ENCODE measurements at regions not wholly inside any gene's neighbourhood (a gene's known extent, or its start where the extent isn't known, plus 50 kb on each side); places are given as distances from the start of the nearest gene placed in this dataset.

DNA sequence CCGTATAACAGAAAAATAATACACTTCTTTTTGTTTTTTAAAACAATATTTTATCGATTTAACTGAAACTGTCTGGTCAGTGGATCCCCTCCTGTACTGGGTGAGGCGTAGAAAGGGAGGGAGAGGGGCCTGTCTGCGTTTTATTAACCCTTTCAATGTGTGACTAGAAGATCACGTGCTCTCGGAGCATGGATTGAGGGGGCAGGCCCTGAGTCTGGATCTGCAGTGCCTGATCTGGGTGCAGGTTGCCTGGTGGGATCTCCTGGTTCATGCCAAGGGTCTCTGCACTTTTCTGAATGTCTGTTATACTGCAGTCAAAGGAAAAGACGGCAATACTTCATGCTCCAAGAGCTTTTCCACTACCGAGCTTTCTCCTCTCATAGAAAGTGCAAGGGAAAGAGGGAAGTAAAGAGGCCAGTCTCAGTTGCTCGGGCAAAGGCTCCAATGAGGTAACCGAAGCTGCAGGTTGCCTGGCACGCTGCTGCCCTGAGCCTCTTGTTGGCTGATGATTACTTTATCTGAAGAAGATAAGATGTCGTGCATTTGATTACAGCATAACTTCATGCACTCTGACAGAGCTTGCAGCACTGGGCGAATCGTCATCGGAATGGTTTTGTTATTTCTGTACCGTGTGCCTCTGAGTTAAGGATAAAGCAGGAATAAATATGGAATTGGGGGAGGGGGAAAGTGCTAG is 167.5 kb upstream of the PMEPA1 start:
- DNase-seq: no peak

DNA sequence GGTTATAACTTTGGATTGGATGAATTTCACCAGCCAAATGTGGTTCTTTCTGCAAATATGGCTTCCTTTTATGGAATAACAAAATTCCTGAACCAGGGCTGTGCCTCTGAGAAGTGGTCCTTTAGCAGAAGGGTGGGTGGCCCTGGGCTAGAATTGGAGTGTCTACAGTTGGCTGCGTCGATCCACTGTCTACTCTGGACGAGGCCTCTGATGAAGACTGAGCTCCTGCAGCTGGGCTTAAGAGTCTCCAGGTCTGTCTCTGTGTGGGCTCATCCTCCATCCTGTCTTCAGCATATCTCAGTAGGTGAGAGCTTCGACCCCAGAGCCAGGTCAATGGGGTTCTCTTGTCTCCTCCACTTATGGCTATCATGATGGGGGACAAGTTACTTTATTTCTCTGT is 166.3 kb upstream of the PMEPA1 start:
- DNase-seq: no peak

DNA sequence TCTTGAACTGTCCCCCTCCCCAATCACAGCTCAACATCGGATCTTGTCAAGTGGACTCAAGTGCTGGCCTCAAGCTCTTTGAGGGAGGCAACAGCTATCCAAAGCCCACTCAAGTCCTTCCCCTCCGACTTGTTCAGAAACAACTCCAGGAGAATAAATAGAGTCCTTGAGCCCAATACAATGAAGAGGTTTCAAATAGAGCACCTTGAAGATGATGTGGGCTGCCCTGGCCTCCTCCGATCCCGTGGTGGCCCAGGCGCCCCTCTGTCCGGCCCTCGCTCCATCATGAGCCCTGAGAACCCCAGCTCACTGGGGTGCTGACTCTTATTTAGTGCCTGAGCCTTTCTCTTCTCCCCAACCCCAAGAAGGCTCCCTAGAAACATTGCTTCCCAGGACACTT is 164.3 kb upstream of the PMEPA1 start:
- DNase-seq: no peak

DNA sequence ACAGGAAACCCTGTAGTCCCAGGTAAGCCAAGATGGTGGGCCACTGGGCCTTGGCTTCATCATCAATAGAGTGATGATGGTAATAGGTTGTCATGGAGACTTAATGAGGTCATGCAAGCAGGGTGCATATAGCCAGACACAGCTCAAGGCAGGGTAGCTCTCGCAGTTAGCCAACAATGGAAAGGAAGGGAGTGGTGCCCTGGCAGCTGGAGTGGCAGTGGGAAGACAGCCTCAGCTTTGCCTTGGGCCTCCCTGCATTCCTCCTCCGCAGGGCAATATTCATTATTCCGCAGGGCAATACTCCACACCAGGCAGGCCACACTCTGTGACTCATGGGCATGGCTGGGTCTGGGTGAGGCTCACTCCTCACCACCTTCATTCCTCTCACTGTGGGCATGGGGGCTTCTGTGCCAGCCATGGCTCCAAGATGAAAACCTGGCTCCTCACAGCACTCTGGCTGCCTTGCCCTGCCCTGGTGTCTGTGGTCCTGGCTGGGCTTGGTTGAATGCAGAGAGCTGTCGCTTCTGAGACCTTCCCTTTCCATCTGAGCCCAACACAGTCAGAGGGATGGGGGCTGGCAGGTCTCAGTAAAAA is 163.1 kb upstream of the PMEPA1 start:
- no peak for DNase-seq

DNA sequence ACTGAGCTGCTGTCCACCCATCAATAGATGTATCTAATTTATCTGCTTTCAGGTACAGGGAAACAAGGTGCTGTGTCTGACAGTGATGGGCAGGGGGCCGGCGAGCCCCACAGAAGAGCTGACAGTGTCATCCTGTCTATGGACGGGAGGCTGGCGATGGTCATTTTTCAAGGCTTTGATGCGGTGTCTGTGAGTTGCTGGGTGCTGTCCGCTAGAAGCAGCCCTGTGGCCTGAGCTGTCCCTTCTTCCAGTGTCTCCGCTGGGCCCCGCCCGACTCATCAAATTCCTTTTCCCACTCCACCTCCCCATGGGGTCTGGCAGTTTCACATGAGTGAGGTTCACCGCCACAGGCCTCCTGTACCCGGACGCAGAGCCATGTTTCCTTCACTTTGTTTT is 161.4 kb upstream of the PMEPA1 start:
- DNase-seq: no peak

DNA sequence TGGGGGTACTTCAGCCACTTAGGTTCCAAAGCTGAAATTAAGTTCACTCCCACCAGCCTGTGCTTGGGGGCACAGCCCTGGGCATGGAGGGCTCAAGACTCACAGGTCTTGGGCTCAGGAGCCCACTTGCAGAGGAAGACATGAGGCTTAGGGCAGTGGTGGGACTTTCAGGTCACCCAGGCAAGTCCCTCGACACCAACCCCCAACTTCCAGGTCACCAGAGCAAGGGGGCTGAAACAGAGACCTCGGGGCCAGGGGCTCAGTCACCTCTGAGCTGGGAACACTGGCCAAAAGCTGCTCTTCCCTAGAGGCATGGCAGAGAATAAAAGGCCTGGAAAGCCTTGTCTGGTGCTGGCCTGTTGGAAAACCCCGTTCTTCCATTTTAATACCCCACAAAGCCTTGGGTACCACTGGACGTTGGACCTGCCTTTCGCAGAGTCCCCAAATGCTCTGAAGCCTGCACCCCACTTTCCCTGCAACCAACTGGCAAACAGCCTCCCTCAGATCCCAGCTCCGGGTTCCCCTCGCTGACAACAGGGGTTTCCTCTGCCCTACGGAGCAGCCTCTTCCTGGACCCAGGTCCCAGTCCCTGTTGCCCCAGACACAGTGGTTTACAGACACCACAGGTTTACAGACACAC is 160.9 kb upstream of the PMEPA1 start:
- no peak for DNase-seq

DNA sequence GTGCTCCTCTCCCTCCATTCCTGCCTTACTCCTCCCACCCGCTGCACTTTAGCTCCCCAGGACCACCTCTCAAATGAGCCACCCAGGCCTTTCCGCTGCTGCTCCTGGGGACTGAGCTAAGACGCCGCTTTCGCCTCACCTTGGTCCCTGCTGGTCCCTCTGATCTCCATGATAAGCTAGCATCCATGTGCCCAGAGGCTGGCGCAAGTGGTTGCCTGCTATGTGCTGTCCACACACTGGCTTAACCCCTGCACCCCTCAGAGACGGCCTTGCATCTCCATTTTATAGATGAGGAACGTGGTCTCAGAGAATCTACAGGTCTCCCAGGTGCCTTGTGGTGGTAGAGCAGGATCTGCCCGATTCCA is 160.1 kb upstream of the PMEPA1 start:
- DNase-seq: no peak

DNA sequence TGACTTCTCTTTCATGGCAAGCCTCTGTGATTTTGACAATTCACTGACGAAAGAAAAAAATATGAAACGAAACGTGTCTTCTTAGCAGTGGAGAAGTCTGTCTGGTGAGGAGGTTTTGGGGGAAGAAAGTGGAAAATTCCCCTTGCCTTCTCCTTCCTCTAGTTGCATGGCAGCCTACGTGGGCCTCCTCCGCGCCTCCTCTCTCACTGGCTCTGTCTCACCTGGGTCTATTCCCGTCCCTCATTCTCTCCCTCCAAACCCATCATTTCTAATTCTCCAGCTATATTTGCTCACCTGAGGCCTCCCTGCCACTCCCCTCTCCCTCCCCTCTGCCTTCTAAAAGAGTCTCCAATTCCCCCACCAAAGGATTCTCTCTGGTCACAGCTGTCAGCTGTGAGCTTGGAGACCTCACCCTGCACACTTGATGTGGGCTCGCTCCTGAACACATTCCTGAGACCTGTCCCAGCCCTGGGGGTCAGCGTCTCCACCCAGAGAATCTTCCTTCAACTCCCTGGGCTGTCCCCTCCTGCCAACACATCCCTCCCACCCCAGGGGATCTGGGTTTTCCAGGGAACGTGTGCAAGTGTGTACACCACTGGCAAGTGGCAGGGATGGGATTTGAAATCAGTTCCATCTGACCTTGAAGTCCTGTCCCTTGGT is 159.6 kb upstream of the PMEPA1 start:
- DNase-seq: no peak

DNA sequence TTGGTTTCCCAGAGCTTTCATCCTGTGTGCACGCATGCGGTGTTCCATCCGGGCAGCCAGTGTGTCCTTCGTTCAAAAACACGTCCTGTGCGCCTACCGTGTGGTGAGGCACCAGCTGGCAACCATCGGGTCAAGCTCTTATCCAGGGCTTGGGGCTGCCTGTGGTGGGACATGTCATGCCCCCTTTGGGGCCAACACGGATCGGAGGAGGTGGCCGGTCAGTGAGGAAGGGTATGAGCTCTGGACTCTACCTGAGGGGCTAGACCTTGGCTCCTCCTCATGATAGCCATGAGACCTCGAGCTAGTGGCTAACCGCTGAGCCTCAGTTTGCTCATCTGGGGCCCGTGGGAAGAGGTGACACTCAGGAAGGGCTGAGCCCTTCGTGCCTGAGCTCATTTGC is 158.5 kb upstream of the PMEPA1 start:
- no peak for DNase-seq

DNA sequence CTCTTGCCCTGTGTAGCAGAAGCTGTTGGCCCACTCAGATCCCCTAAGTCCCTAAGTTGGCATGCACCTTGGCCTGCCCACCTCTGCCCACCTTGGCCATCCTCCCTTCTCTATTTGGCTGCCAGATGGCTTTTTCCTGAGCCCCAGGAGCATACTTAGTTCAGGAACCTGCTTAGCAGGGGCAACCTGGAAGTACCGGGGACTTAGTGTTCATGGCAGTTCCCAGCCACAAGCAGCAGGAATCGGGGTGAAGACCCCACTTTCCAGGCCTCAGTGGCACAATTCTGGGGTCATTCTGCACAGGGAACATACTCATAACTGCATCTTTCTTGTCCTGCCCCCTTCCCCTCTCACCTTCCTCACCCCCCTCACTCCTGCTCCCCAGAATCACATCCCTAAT is 158.0 kb upstream of the PMEPA1 start:
- no peak for DNase-seq

DNA sequence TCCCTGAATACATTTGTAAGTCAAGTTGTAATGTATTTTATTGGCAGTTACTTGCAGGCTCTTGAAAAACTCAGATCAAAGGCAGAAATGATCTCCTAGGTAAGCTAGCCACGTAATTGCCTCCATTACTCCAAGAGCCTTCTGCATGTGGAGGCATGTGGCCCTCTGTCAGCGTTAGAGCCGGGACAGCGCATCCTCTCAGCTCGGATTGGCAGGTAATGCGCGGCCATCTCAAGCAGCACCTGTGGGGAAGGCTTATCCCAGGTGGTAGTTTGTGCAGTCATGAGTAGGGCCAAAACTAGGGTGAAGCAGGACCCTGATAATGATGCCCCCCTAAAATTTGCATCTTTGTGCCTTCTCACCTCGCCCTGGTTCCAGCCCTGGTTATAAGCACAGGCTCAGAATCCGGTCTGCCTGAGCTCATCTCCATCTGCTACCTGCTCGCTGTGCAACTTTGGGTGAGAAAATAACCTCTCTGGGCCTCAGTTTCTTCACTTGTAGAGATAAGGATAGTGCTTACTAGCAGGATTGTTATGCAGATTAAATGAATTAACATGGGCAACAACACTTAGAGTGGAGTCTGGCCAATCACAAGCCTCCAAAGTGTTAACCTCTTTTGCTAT is 157.5 kb upstream of the PMEPA1 start:
- no peak for DNase-seq

DNA sequence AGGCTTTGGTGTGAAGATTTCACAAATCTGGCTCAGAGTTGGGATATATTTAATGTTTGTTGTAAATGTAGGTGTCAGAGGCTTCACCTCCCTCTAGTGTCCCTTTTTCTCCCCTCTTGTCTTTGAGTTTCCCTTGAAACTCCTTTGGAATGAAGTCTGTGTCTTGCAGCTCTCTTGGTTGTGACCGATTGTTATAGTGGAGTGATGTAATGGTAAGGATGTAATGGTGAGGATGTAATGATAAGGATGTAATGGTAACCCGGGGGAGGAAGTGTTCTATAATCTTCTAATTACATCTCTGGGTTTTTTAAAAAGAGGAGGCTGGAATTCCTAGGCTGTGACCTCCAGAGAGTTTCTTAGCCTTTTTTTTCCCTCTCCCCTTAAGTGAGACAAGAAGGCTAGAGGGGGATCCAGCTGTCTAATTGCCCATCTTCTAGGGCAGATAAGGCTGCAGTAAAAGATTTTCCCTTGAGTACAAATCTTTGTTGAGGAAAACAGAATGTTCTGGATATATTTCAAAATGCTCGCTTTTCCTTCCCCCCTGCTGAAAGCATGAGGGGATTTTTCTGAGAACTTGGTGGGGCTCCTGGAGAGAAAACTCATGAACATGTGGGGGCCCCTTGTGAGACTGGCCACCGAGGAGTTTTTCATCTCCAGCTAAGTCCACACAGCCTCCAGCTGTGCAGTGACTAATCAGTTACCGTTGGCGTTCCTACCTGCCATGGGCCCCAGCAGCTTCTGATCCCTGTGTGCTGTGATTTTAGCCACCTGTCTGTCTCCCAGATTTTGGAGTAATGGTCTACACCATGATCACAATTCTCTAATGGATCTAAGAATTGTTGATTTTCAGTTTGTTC is 156.7 kb upstream of the PMEPA1 start:
- no peak for DNase-seq

DNA sequence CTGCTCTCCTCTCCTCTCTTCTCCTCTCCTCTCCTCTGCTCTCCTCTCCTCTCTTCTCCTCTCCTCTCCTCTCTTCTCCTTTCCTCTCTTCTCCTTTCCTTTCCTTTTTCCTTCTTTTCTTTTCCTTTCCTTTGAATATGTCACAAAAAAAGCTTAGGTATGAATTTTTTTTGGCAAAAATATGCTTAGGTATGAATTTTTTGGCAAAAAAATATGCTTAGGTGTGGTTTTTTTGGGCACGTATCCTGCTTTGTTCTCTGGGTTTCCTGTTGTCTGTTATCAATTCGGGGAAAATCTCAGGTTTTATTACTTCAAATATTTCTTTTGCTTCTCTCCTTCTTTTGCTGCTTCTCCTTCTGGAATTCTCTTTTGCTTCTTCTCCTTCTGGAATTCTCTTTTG is 155.5 kb upstream of the PMEPA1 start:
- DNase-seq: no peak

DNA sequence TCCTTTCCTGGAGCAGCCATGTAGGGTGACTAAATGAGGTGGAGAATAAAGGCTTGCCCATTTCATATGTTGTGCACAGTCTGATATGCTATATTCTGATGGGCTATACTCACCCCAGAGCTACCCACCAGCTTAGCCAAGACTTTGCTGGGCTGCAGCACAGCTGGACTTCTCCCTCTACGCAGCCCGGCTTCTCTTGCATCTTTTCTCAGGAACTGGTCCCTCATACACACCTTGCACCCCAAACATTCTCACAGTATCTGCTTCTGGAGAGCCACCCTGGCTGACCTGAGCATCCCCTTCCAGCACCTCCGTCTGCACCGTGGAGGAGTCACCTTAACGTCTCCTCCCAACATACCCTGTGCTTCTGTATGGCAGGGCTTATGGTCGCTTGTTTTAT is 150.8 kb upstream of the PMEPA1 start:
- no peak for DNase-seq

DNA sequence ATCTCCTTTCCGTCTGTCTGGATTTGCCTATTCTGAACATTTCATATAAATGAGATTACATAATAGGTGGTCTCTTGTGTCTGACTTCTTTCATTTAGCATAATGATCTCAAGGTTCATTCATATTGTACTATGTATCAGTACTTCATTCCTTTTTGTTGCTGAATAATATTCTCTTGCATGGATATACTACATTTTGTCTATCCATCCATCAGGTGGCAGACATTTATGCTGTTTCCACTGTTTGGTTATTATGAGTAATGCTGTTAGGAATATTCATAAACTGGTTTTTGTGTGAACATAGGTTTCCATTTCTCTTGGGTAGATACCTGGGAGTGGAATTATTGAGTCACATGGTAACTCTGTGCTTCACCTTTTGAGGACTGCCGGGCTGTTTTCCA is 148.2 kb upstream of the PMEPA1 start:
- no peak for DNase-seq

DNA sequence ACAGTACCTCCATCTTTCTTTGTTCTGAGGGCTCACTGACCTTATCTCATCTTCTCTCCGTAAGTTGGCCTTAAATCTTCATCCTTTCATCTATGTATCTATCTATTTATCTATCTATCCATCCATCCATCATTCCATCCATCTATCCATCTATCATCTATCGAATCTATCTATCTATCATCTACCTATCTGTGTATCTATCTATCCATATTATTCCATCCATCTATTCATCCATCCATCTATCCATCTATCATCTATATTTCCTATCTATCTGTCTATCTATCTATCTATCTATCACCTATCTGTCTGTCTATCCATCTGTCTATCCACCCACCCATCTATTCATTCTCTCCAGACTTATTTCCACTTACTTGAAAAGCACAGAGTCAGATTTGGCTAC is 147.3 kb upstream of the PMEPA1 start:
- DNase-seq: no peak

DNA sequence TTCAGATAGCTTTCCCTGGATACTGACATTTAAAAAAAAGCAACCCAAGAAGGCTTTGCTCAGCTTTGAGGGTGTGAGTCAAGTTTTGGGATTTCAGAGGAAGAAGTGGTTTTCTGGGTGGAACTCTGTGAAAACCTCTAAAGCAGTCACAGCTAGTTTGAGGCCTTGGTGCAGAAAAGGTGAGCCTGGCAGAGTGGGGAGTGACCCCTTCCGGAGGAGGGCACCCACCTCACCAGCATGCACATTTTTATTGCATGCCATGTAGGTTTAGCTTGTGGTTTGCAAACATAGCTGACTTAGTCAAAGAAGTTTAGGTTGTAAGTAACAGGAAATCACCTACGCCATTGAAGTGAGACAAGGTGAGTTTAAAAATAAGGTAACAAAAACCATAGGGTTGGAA is 146.8 kb upstream of the PMEPA1 start:
- DNase-seq: no peak

DNA sequence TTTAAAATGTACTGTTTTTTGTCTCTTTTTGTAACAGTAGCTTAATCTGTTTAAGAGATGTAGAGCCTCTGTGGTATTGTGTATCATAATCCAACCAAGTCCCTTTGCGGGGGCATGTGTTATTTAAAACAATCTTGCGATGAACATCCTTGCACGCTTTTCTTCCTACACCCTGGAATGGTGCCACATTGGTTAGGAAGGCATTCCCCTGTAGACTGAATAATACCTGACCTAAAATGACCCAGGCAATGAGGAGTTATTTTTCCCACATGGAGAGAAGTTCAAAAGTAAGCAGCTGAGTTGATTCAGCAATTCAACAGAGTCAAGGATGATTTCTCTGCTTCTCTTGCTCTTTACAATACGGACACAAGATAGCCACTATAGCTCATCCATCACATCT is 142.0 kb upstream of the PMEPA1 start:
- DNase-seq: no peak

DNA sequence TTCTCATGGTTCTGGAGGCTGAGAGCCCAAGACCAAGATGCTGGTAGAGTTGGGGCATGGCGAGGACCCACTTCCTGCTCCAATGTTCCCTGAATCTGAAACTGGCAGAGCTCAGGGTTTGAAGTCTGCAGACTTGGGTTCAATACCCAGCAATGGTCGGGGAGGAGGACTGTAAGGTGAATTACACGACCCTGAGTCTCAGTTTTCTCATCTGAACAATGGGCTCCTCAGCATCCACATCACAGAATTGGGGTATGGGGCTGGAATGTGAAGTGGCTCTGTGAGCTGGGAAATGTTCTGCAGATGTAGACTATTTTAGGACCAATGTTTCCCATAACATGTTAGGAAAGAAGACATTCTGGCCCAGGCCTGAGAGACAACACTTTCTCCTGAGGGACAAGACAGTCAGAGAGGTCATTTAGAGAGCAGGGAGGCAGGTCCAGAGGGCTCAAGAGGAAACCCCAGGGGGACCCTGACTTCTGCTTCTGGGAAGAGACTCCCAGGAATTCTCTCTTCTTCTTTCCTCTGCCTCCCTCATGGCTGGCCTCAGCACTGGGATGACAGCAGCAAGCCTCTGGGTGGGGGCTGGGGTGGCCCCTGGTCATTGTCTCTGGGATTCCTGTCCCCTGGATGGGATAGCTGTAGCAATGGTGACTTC is 141.3 kb upstream of the PMEPA1 start:
- DNase-seq: no peak

DNA sequence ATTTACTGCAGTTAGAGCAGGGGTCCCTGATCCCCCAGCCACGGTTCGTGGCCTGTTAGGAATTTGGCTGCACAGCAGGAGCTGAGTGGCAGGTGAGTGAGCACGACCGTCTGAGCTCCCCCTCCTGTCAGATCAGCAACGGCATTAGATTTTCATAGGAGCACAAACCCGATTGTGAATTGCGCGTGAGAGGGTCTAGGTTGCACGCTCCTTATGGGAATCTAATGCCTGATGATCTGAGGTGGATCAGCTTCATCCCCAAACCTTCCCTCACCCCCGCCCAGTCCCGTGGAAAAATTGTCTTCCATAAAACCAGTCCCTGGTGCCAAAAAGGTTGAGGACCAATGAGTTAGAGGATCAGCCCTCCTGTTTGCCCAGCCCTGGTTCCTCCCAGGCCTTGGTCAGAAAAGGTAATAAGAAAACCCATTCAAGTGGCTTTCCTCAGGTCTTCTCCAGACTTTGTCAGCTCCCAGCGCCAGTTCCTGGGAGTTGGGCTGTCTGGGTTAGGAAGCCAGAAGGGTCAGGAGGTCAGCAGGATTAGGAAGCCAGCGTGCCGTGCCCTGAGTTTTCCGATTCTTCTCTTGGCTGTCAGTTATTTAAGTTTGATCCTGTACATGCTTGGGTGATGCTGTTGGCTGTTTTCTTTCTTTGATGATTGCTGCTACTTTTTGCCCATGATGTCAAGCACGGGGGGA is 139.9 kb upstream of the PMEPA1 start:
- no peak for DNase-seq

DNA sequence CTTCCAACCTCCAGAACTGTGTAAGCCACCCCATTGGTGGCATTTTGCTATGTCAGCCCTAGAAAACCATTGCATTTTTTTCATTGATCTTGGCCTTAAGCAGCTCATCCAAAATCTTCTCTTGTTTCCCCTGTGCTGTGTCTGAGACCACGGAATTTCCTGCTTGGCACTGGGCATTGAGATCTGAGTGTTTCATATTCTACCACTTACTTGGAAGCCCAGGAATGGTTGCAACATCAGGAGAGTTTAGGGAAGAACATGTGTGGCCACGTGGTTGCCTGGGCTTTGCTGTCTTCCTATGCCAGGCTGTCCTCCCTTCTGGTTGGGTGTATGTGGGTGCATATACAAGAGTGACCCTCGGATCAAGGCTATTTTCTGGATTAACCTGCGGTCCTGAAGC is 139.3 kb upstream of the PMEPA1 start:
- DNase-seq: no peak

All from renal pelvis (tissue), 1 donor.